ENCODE measurements at regions not wholly inside any gene's neighbourhood (a gene's known extent, or its start where the extent isn't known, plus 50 kb on each side); places are given as distances from the start of the nearest gene placed in this dataset.

- no peak for DNase-seq
Measured at GRCh38 chr5:93273176-93273575, 307.8 kb downstream of the NR2F1-AS1 start.

GRCh38 chr5:93272108-93272507, 308.9 kb downstream of the NR2F1-AS1 start:
- no peak for DNase-seq

GRCh38 chr5:93267736-93268135, 313.3 kb downstream of the NR2F1-AS1 start:
- no peak for DNase-seq

GRCh38 chr5:93267276-93267675, 313.7 kb downstream of the NR2F1-AS1 start:
- DNase-seq = no peak

GRCh38 chr5:93257616-93258015, 323.4 kb downstream of the NR2F1-AS1 start:
- DNase-seq = no peak

GRCh38 chr5:93255796-93256195, 325.2 kb downstream of the NR2F1-AS1 start:
- DNase-seq = no peak

- DNase-seq = no peak
Measured at GRCh38 chr5:93252165-93252564, 328.9 kb downstream of the NR2F1-AS1 start.

- DNase-seq = no peak
Measured at GRCh38 chr5:93251347-93251746, 329.7 kb downstream of the NR2F1-AS1 start.

- DNase-seq = no peak
Measured at GRCh38 chr5:93250424-93250823, 330.6 kb downstream of the NR2F1-AS1 start.

- no peak for DNase-seq
Measured at GRCh38 chr5:93249651-93250289, 331.2 kb downstream of the NR2F1-AS1 start.

GRCh38 chr5:93247105-93247504, 333.9 kb downstream of the NR2F1-AS1 start:
- no peak for DNase-seq

- DNase-seq = no peak
Measured at GRCh38 chr5:93246090-93246855, 334.7 kb downstream of the NR2F1-AS1 start.

- DNase-seq = no peak
Measured at GRCh38 chr5:93245226-93245625, 335.8 kb downstream of the NR2F1-AS1 start.

- no peak for DNase-seq
Measured at GRCh38 chr5:93243481-93243880, 337.5 kb downstream of the NR2F1-AS1 start.

GRCh38 chr5:93240228-93240834, 340.7 kb downstream of the NR2F1-AS1 start:
- DNase-seq = no peak

- no peak for DNase-seq
Measured at GRCh38 chr5:93236807-93237421, 344.1 kb downstream of the NR2F1-AS1 start.

GRCh38 chr5:93235761-93236160, 345.3 kb downstream of the NR2F1-AS1 start:
- DNase-seq = no peak

- no peak for DNase-seq
Measured at GRCh38 chr5:93226202-93226735, 354.8 kb downstream of the NR2F1-AS1 start.

- no peak for DNase-seq
Measured at GRCh38 chr5:93225748-93226147, 355.3 kb downstream of the NR2F1-AS1 start.

GRCh38 chr5:93224624-93225023, 356.4 kb downstream of the NR2F1-AS1 start:
- DNase-seq = no peak

- no peak for DNase-seq
Measured at GRCh38 chr5:93221773-93222172, 359.2 kb downstream of the NR2F1-AS1 start.

- DNase-seq = no peak
Measured at GRCh38 chr5:93220431-93220830, 360.6 kb downstream of the NR2F1-AS1 start.

- no peak for DNase-seq
Measured at GRCh38 chr5:93219641-93220145, 361.3 kb downstream of the NR2F1-AS1 start.
